HCT116 (cell line): ENCODE measurements at regions not wholly inside any gene's neighbourhood (a gene's known extent, or its start where the extent isn't known, plus 50 kb on each side); places are given as distances from the start of the nearest gene placed in this dataset.

ENCODE experiments used
- ATAC-seq: fragments of 200-7000 bp; cut with Tn5 transposase; 2 replicates; pipeline ENCODE4 v1.9.1; 2020; ENCODE audit warnings: mild to moderate bottlenecking, moderate library complexity
- BruUV-seq: library from RNA; stranded (reverse); fragments of 400-500 nt; replicated peaks from 2 replicates; lab custom pipeline; 2021; lab: Mats Ljungman, UMichigan
- CTCF ChIA-PET: fragments of 300-600 bp; sonication (Branson Sonifier 250); formaldehyde crosslinking; loops from one replicate; lab custom pipeline; 2021; ENCODE audit warnings: antibody characterized with exemption; lab: Charles Lee
- POLR2A ChIA-PET: fragments of 300-600, 350-600 bp; sonication (Branson Sonifier 250); formaldehyde crosslinking; loops from one replicate; lab custom pipeline; 2021; ENCODE audit warnings: antibody characterized with exemption; lab: Charles Lee
- RAD21 ChIA-PET, 2 experiments: fragments of 300-600 bp; sonication (Branson Sonifier 250); formaldehyde crosslinking; loops; one replicate each; lab custom pipeline; 2023; ENCODE audit warnings: low total read pairs in 2 of 2; ENCODE audit not compliant: uncharacterized antibody in 2 of 2, unreplicated experiment in 2 of 2, low non-redundant PET in 1 of 2; lab: Charles Lee
- DNase-seq: peaks from one replicate; pipeline ENCODE4 v3.0.0-alpha.2; 2010; ENCODE audit warnings: low read depth, low spot score
- H2AFZ ChIP-seq: fragments of 200-600 bp; shearing (Covaris generic), sonication (generic); 2 replicates; pipeline ENCODE4 v1.6.1; 2017; ENCODE audit warnings: low read depth, mixed run types, mixed read lengths, antibody characterized with exemption, low read length; ENCODE audit not compliant: poor library complexity, severe bottlenecking
- H3K27ac ChIP-seq: 2 replicates; pipeline ENCODE4 v1.5.1; 2012; ENCODE audit warnings: low read depth, low read length
- H3K27me3 ChIP-seq: fragments of 200-600 bp; sonication (generic); 2 replicates; pipeline ENCODE4 v1.6.1; 2016; ENCODE audit warnings: mixed run types, low read length, mixed read lengths; ENCODE audit not compliant: insufficient read depth
- H3K36me3 ChIP-seq, 2 experiments: fragments of 200-500 bp in 1 of 2; fragments of 200-600 bp in 1 of 2; sonication (Bioruptor generic) in 1 of 2; sonication (generic) in 1 of 2; 2 replicates each; pipeline versions ENCODE4 v1.5.1 to v1.6.1; 2014 to 2016; ENCODE audit warnings: low read length in 2 of 2, inconsistent platforms in 1 of 2, mixed read lengths in 1 of 2, mixed run types in 1 of 2; ENCODE audit not compliant: insufficient read depth in 2 of 2, control insufficient read depth in 1 of 2
- H3K4me1 ChIP-seq, 2 experiments: fragments of 200-600 bp in 1 of 2; sonication (generic) in 1 of 2; 2 replicates each; pipeline versions ENCODE4 v1.5.1 to v1.6.1; 2012 to 2017; ENCODE audit warnings: low read length in 2 of 2, inconsistent platforms in 1 of 2, mild to moderate bottlenecking in 1 of 2, mixed read lengths in 1 of 2, mixed run types in 1 of 2, moderate library complexity in 1 of 2; ENCODE audit not compliant: insufficient read depth in 2 of 2, control insufficient read depth in 1 of 2
- H3K4me2 ChIP-seq: fragments of 200-600 bp; sonication (generic); 2 replicates; pipeline ENCODE4 v1.6.1; 2017; ENCODE audit warnings: mixed run types, low read length, mixed read lengths
- H3K4me3 ChIP-seq, 2 experiments: fragments of 200-600 bp in 1 of 2; sonication (generic) in 1 of 2; replicated peaks in 1 of 2; 2 replicates each; pipeline ENCODE4 v1.5.1; 2011 to 2016; ENCODE audit warnings: low read length in 2 of 2, control low read depth in 1 of 2, low read depth in 1 of 2, mild to moderate bottlenecking in 1 of 2, mixed read lengths in 1 of 2, mixed run types in 1 of 2
- H3K79me2 ChIP-seq: fragments of 200-600 bp; sonication (generic); 2 replicates; pipeline ENCODE4 v1.6.1; 2017; ENCODE audit warnings: mild to moderate bottlenecking, mixed run types, low read length, moderate library complexity, mixed read lengths; ENCODE audit not compliant: insufficient read depth
- H3K9ac ChIP-seq: fragments of 200-600 bp; sonication (generic); 2 replicates; pipeline ENCODE4 v1.6.1; 2016; ENCODE audit warnings: low read length, mixed read lengths
- H3K9me2 ChIP-seq: fragments of 200-600 bp; sonication (generic), shearing (Covaris generic); 2 replicates; pipeline ENCODE4 v1.6.1; 2017; ENCODE audit warnings: mixed run types, mild to moderate bottlenecking, moderate library complexity; ENCODE audit not compliant: insufficient read depth
- H3K9me3 ChIP-seq, 2 experiments: fragments of 200-500 bp in 1 of 2; fragments of 200-600 bp in 1 of 2; sonication (Bioruptor generic) in 1 of 2; sonication (generic) in 1 of 2; 2 replicates each; pipeline ENCODE4 v1.6.1; 2014 to 2017; ENCODE audit warnings: low read length in 2 of 2, mixed read lengths in 2 of 2, inconsistent platforms in 1 of 2, low read depth in 1 of 2, mild to moderate bottlenecking in 1 of 2, mixed run types in 1 of 2, moderate library complexity in 1 of 2; ENCODE audit not compliant: control insufficient read depth in 1 of 2, insufficient read depth in 1 of 2
- H4K20me1 ChIP-seq: fragments of 200-600 bp; sonication (generic), shearing (Covaris generic); 2 replicates; pipeline ENCODE4 v1.6.1; 2017; ENCODE audit warnings: mixed run types, mild to moderate bottlenecking, moderate library complexity; ENCODE audit not compliant: insufficient read depth
- ATF3 ChIP-seq: IDR thresholded peaks from 2 replicates; pipeline ENCODE4 v1.6.1; 2012
- ELF1 ChIP-seq: IDR thresholded peaks from 2 replicates; pipeline ENCODE4 v1.6.1; 2012; ENCODE audit warnings: low read depth, borderline replicate concordance
- JUND ChIP-seq: IDR thresholded peaks from 2 replicates; pipeline ENCODE4 v1.6.1; 2012
- MAX ChIP-seq: IDR thresholded peaks from 2 replicates; pipeline ENCODE4 v1.6.1; 2012
- POLR2AphosphoS5 ChIP-seq: IDR thresholded peaks from 2 replicates; pipeline ENCODE4 v1.6.1; 2011; ENCODE audit warnings: mild to moderate bottlenecking, low read depth, low read length, moderate library complexity
- SRF ChIP-seq: IDR thresholded peaks from 2 replicates; pipeline ENCODE4 v1.6.1; 2012; ENCODE audit warnings: low read depth
- TCF7L2 ChIP-seq: IDR thresholded peaks from 2 replicates; pipeline ENCODE4 v1.7.0; 2011; ENCODE audit warnings: borderline replicate concordance, inconsistent platforms; ENCODE audit not compliant: insufficient read depth, insufficient read length; ENCODE audit errors: extremely low read depth
- YY1 ChIP-seq: IDR thresholded peaks from 2 replicates; pipeline ENCODE4 v1.6.1; 2011; ENCODE audit warnings: low read length, low read depth, moderate library complexity, mild to moderate bottlenecking; ENCODE audit not compliant: insufficient replicate concordance; ENCODE audit errors: extremely low read depth
- ZNF274 ChIP-seq: fragments of 200-500 bp; sonication (Bioruptor generic); IDR thresholded peaks from 2 replicates; pipeline ENCODE4 v1.6.1; 2014; ENCODE audit warnings: mild to moderate bottlenecking, low read depth, low read length, inconsistent platforms
- intact Hi-C: fragments of 100-400 bp; cut with micrococcal nuclease; formaldehyde crosslinking; loops from 2 replicates; pipeline ENCODE4 v1.10.0; 2022
- TF ChIP-seq, protein P1 (sequence below): IDR thresholded peaks from 2 replicates; pipeline ENCODE4 v1.6.1; 2011; ENCODE audit warnings: mild to moderate bottlenecking, low read length, moderate library complexity; ENCODE audit not compliant: insufficient replicate concordance; ENCODE audit errors: extremely low read depth

DNA sequence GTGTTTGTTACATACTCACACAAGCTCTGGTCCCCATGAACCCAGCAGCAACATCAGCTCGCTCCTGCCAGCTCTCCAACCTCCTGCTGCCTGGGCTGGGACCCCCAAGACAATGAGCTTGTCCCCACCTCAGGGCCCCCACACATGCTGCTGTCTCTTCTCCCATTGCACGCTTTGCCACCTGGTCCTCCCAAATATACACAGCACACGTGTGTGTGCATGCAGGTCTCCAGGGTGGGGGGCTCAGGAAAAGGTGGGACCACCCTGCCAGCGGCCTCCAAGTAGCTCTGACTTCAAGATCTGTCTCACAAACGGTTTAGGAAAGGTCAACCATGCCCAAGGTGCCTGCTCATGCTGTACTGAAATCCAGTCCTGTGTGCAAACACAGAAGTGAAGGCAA lies 68.1 kb upstream of the CCND1 start (continued):
- TF ChIP-seq JUND, result no peak

- CTCF ChIA-PET, result no interaction called here
- no peak overlapping the region for H3K4me3 ChIP-seq
- intact Hi-C loops, result no loop called here
- DNase-seq, result no peak
- H4K20me1 ChIP-seq, result no peaks in the 10 kb centered on the region
- no peaks in the 10 kb centered on the region for H3K36me3 ChIP-seq
- H3K4me2 ChIP-seq, result no peak overlapping the region
- H2AFZ ChIP-seq, result no peak overlapping the region
- no peaks in the 10 kb centered on the region for H3K27me3 ChIP-seq
- BruUV-seq, result no TSS peak
- no peaks in the 10 kb centered on the region for H3K9me3 ChIP-seq
- TF ChIP-seq TCF7L2, result no peak
- TF ChIP-seq MAX, result no peak
- TF ChIP-seq YY1, result no peak
- TF ChIP-seq, protein P1, sequence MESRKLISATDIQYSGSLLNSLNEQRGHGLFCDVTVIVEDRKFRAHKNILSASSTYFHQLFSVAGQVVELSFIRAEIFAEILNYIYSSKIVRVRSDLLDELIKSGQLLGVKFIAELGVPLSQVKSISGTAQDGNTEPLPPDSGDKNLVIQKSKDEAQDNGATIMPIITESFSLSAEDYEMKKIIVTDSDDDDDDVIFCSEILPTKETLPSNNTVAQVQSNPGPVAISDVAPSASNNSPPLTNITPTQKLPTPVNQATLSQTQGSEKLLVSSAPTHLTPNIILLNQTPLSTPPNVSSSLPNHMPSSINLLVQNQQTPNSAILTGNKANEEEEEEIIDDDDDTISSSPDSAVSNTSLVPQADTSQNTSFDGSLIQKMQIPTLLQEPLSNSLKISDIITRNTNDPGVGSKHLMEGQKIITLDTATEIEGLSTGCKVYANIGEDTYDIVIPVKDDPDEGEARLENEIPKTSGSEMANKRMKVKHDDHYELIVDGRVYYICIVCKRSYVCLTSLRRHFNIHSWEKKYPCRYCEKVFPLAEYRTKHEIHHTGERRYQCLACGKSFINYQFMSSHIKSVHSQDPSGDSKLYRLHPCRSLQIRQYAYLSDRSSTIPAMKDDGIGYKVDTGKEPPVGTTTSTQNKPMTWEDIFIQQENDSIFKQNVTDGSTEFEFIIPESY, result no peak
- no peak for TF ChIP-seq ATF3
- TF ChIP-seq POLR2AphosphoS5, result no peak
- no peak for TF ChIP-seq ZNF274
- no peak for TF ChIP-seq SRF
- no peak for TF ChIP-seq ELF1
- RAD21 ChIA-PET, result no interaction called here
- POLR2A ChIA-PET, result no interaction called here
- no peak overlapping the region for H3K27ac ChIP-seq
- no peaks in the 10 kb centered on the region for H3K79me2 ChIP-seq
- no peaks in the 10 kb centered on the region for H3K4me1 ChIP-seq
- H3K9ac ChIP-seq, result no peak overlapping the region
- no peaks in the 10 kb centered on the region for H3K9me2 ChIP-seq
- ATAC-seq, result no peak
These were observed 67.0 kb upstream of the CCND1 start for GRCh38 chr11:69573761-69574607.
